ENCODE measurements at regions not wholly inside any gene's neighbourhood (a gene's known extent, or its start where the extent isn't known, plus 50 kb on each side); places are given as distances from the start of the nearest gene placed in this dataset.

DNA sequence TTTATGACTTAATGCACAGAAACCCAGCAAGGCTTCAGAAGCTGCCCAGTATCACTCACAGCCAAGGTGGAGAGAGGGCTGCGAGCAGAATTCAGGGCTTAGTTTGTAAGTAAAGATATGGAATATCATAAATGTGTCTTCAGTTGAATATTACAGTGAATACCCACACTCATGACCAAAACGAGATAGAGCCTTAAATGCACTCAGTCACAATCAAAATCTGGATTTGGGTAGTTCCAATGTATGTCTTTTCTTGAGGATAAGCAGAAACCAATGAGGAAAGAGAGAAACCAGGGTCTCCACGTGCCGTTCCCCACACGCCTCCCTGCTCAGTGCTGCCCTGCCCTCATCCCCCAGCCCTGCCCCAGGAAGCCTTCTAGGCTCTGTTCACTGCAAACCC is 94.9 kb downstream of the ZIC5 start:
- Mint-ChIP-seq H3K36me3 (no peaks in the 10 kb centered on the region), H3K27me3 (ENCODE audit: low read depth in 3 of 3) (peaks cover 0 to 7% (median 2%) of the 10 kb centered on the region in 3 donors), H3K9me3 (no peaks in the 10 kb centered on the region), H3K4me1 (no peaks in the 10 kb centered on the region), H3K27ac (no peak overlapping the region), H3K4me3 (no peak overlapping the region)
- Histone ChIP-seq H3K4me2 (replicated peaks; ENCODE audit: extremely low read depth, low read length, poor library complexity, severe bottlenecking) (no peak overlapping the region), H3K27me3 (ENCODE audit: control insufficient read depth in 2 of 2, insufficient read depth in 2 of 2, low read length in 2 of 2) (no peaks in the 10 kb centered on the region), H3K9me3 (replicated peaks in 1 of 2; ENCODE audit: control insufficient read depth in 1 of 2, insufficient read depth in 1 of 2, low read length in 2 of 2) (no peaks in the 10 kb centered on the region), H3K9ac (ENCODE audit: insufficient read depth, low read length, poor library complexity, severe bottlenecking) (no peak overlapping the region), H3K27ac (ENCODE audit: low read depth in 1 of 2, low read length in 2 of 2) (no peak overlapping the region), H3K4me3 (replicated peaks in 1 of 3; ENCODE audit: low read depth in 2 of 3, low read length in 3 of 3) (no peak overlapping the region), H2AFZ (ENCODE audit: insufficient read depth, low read depth, low read length, poor library complexity, severe bottlenecking) (no peak overlapping the region), H3K79me2 (ENCODE audit: insufficient read depth, low read length) (no peaks in the 10 kb centered on the region), H3K4me1 (ENCODE audit: control insufficient read depth in 1 of 2, insufficient read depth in 2 of 2, low read length in 2 of 2) (no peaks in the 10 kb centered on the region), H3K36me3 (replicated peaks in 1 of 2; ENCODE audit: control insufficient read depth in 1 of 2, insufficient read depth in 2 of 2, low read length in 2 of 2) (no peaks in the 10 kb centered on the region), H4K20me1 (ENCODE audit: insufficient read depth, low read length) (no peaks in the 10 kb centered on the region)
- intact Hi-C loops (cut with micrococcal nuclease) = no loop called here
- TF ChIP-seq, protein P1, sequence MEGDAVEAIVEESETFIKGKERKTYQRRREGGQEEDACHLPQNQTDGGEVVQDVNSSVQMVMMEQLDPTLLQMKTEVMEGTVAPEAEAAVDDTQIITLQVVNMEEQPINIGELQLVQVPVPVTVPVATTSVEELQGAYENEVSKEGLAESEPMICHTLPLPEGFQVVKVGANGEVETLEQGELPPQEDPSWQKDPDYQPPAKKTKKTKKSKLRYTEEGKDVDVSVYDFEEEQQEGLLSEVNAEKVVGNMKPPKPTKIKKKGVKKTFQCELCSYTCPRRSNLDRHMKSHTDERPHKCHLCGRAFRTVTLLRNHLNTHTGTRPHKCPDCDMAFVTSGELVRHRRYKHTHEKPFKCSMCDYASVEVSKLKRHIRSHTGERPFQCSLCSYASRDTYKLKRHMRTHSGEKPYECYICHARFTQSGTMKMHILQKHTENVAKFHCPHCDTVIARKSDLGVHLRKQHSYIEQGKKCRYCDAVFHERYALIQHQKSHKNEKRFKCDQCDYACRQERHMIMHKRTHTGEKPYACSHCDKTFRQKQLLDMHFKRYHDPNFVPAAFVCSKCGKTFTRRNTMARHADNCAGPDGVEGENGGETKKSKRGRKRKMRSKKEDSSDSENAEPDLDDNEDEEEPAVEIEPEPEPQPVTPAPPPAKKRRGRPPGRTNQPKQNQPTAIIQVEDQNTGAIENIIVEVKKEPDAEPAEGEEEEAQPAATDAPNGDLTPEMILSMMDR (IDR thresholded peaks at IDR 0.05) = no peak
- WGBS (ENCODE audit: insufficient coverage) = 100% methylated on average over 1 of the region's 5 CpGs
- DNase-seq = no peak

DNA sequence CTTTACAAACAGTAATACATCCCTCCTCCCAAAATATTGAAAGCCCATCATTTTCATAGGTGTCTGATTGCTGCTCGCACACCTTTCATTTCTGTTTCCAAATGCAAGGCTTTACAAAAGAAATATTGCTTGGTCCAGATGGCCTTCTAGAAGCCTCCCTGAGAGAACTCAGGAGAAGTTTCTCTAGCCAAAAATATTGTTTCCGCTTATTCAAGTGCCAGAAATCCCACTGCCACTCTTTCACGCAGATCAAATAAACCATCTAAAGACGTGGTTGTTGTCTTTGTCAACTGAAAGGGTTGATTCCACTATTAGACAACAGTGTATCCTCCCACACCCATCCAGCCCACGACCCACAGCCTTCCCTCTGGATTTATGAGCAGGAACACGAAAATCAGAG is 96.2 kb downstream of the ZIC5 start:
- Mint-ChIP-seq H3K4me1 (no peaks in the 10 kb centered on the region), H3K27ac (no peak overlapping the region), H3K27me3 (ENCODE audit: low read depth in 3 of 3) (peaks cover 1 to 9% (median 2%) of the 10 kb centered on the region in 3 donors), H3K4me3 (no peak overlapping the region), H3K36me3 (no peaks in the 10 kb centered on the region), H3K9me3 (no peaks in the 10 kb centered on the region)
- no peaks in the 10 kb centered on the region for H3K27me3 ChIP-seq (ENCODE audit: control insufficient read depth in 2 of 2, insufficient read depth in 2 of 2, low read length in 2 of 2)
- no peak overlapping the region for H3K9ac ChIP-seq (ENCODE audit: insufficient read depth, low read length, poor library complexity, severe bottlenecking)
- no peaks in the 10 kb centered on the region for H3K79me2 ChIP-seq (ENCODE audit: insufficient read depth, low read length)
- no peak overlapping the region for H3K4me2 ChIP-seq (replicated peaks; ENCODE audit: extremely low read depth, low read length, poor library complexity, severe bottlenecking)
- intact Hi-C loops (cut with micrococcal nuclease) = no loop called here
- no peaks in the 10 kb centered on the region for H4K20me1 ChIP-seq (ENCODE audit: insufficient read depth, low read length)
- no peak overlapping the region for H3K27ac ChIP-seq (ENCODE audit: low read depth in 1 of 2, low read length in 2 of 2)
- no peak overlapping the region for H2AFZ ChIP-seq (ENCODE audit: insufficient read depth, low read depth, low read length, poor library complexity, severe bottlenecking)
- H3K36me3 ChIP-seq (replicated peaks in 1 of 2; ENCODE audit: control insufficient read depth in 1 of 2, insufficient read depth in 2 of 2, low read length in 2 of 2) = no peaks in the 10 kb centered on the region
- DNase-seq = no peak
- no peak overlapping the region for H3K4me3 ChIP-seq (replicated peaks in 1 of 3; ENCODE audit: low read depth in 2 of 3, low read length in 3 of 3)
- TF ChIP-seq, protein P1 (IDR thresholded peaks at IDR 0.05) = no peak
- H3K9me3 ChIP-seq (replicated peaks in 1 of 2; ENCODE audit: control insufficient read depth in 1 of 2, insufficient read depth in 1 of 2, low read length in 2 of 2) = no peaks in the 10 kb centered on the region
- 100% methylated on average over 2 of the region's 6 CpGs for WGBS (ENCODE audit: insufficient coverage)
- H3K4me1 ChIP-seq (ENCODE audit: control insufficient read depth in 1 of 2, insufficient read depth in 2 of 2, low read length in 2 of 2) = no peaks in the 10 kb centered on the region
